Stimulated activated CD4-positive, alpha-beta T cell treated with anti-CD3 and anti-CD28 coated beads, Interleukin-15, amount 100 ng/mL, for 24 hours (primary cell): ENCODE measurements at regions not wholly inside any gene's neighbourhood (a gene's known extent, or its start where the extent isn't known, plus 50 kb on each side); places are given as distances from the start of the nearest gene placed in this dataset.

ENCODE experiments used
- DNase-seq: peaks from one replicate; pipeline ENCODE4 v3.0.0-alpha.2; 2020

DNA sequence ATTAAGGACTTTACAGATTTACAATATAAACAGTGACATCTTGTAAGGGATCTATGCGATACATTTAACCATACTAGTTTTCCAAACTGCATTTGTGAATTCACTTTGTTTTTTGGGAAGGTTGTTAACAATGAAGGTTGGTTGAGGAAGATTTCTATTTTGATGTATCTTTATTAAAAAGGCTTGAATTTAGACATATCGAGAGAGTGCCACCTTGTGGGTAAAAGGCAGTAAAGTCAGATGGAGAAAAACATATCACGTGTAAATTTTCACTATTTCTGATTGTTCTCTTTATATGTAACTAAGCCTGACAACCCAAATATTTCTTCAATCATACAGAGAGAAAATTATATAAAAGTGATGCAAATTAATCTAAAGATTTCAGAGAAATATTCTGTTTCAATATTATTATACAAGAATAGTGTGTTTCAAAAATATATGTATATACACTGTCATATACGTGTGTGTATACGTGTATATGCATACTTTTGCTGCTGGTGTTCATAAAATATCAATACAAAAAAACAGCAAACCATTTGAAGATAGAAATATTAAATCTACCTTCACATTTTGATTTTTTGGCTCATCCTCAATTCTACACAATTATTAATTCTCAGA lies 988.6 kb downstream of the SORCS1 start:
- DNase-seq: no peak

DNA sequence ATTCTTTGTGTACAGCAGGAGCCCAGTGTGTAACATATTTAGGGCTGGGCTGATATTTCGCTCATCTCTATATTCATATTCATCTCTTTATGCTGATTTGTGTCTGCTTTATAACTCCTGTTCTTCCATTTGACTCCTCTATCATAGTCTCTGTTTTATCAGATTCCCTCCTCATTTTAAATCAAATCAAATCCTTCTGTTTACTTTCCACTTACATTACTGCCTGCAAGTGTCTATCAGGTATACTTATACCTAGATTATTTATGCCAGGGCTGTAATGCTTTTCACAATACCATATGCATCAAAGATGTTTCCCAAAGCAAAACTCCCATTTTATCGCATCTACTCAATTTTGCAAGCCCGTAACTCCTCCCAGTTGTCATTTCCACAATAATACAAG lies 990.7 kb downstream of the SORCS1 start:
- no peak for DNase-seq

DNA sequence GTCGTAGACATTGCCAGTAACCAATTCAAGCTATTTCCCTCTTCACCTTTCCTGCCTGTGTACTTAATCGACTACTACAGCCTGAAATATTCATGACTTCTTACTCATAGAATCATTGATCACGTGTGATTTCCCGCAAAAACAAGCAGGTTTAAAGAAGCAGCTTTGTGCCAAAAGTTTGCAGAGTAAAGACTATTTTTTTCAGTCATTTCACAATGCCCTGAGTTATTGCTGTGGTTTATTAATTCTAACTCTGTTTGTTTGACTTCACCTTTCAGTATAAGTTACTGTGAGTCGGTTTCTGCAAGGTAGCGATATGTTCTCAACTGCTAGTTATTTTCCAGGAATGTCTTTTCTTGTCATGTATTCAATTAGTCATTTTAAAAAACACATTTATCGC lies 995.3 kb downstream of the SORCS1 start:
- no peak for DNase-seq

DNA sequence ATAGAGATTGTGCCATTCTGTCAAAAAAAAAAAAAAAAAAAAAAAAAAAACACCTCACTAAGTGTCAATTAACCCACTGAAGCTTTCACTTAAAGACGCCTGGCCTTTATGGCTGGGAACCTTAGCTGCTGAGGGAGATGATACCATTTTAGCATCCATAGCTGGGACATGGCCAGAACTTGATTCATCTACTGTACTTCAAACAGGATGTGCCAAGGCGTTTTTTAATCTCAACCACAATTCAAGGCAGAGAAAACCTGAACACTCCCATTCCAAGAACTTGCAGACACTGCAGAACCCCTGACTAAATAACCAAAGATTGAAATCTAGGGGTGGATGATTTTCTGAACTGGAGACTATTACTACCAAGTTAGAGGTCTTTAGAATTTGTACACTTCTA lies 996.6 kb downstream of the SORCS1 start:
- DNase-seq: no peak

DNA sequence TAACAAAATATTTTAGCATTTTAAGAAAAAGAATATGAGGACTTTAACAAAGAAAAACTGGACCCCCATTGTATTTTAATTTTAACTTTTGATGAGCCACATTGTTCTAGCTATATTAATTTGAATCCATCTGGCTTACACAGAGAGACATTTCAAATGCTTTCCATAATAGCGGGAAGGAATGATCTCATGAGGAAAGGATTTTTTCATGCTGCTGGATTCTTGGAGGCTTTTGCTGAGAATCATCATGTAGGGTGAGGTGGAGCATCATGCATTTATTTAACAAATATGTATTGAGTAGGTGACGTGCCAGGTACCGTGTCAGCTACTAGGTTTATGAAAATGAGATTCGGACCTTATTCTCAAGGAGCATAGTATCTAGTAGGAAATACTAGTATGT lies 1006.3 kb downstream of the SORCS1 start:
- no peak for DNase-seq

DNA sequence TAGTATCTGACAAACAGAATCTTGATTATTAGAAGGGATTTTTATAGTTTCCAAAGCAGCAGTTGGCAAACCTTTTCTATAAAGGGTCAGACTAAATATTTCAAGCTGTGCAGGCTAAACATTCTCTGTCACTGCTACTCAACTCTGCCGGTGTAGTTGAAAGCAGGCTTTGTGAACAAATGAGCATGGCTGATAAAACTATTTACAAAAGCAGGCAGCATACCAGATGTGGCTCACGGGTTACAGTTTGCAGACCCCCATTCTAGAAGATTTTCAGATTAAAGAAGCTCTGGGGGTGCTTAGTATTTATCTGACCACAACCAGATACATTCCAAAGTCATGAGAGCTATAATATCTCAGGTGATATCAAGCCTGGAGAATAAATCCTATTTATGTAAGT lies 1017.5 kb downstream of the SORCS1 start:
- DNase-seq: no peak

- DNase-seq: no peak
These were observed 1024.6 kb downstream of the SORCS1 start for GRCh38 chr10:106139915-106140314.

- no peak for DNase-seq
These were observed 1028.3 kb downstream of the SORCS1 start for GRCh38 chr10:106136175-106136574.

GRCh38 chr10:106134326-106135000 lies 1030.0 kb downstream of the SORCS1 start:
- no peak for DNase-seq

DNA sequence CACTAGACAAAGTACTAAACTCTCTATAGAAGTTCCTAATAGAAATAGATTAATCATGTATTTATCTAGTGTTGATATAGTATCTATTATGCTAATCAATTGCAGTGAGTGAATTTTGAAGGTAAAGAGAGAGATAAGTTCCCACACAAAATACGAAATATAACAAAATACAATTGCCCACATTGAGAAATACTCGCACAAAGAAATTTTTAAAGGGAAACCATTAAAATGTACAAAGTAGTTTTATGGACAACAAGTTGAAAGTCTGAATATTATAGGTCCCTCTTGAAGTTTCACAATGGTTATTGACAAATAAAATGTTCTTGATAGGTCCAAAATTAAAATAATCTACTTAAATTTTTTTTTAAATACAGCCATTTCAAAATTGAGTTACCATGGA lies 1031.1 kb downstream of the SORCS1 start:
- DNase-seq: no peak

DNA sequence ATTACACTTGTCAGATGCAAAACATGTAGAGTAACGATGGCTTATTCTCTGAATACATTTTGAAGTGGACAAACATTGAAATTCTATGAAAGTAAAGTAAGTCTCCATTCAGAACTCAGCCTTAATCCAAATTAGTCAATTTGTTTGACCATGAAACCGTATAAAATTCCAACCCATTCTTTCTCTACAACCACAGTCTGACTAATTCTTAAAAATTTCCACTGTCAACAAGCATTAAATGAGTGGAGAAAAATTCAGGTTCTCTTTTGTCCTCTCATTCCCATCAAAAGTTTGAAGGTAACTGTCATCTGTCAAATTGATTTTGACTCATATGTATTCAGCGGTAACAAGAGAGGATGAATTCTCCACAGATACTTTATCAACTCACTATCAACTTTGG lies 1031.5 kb downstream of the SORCS1 start:
- DNase-seq: no peak

- DNase-seq: no peak
These were observed 1049.8 kb downstream of the SORCS1 start for GRCh38 chr10:106114656-106115186.

- no peak for DNase-seq
These were observed 1053.3 kb downstream of the SORCS1 start for GRCh38 chr10:106111246-106111645.

DNA sequence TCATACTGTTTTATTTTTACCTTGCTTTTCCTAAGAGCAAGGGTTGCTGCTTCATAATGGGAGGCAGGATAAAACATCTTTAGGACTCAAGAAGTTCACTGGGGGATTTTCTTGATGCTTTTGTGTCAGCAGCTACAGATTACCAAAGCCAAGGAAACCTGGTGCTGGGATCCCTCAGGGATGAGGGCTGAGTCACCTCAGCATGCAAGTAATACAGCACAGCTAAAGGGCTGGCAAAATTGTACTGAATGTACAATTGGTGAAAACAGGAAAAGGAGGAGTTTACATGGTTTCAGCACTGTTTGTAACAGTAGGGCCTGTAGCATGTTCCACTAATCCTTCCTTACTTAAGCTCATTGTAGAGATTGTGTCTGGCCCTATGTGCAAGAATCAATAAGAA lies 1056.8 kb downstream of the SORCS1 start:
- no peak for DNase-seq

- no peak for DNase-seq
These were observed 1058.4 kb downstream of the SORCS1 start for GRCh38 chr10:106106114-106106513.

- no peak for DNase-seq
These were observed 1074.7 kb downstream of the SORCS1 start for GRCh38 chr10:106089855-106090254.

GRCh38 chr10:106086391-106086790 lies 1078.1 kb downstream of the SORCS1 start:
- no peak for DNase-seq

DNA sequence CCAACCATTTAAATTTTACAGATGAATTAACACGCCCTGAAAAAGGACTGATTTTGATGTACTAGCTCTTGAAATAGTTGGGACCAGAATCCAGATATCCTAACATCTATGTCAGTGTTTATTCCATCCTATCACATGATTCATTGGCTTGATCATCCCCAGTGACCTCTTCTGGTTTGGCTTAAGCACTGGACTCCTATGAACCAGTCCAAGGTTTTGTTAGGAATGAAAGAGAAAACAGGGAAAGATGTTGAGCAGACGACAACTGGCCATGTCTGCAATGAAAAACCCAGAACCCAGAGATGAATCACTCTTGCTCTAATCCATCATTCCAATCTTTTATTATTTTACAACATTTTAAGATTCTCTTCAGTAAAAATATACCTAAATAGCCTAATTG lies 1080.9 kb downstream of the SORCS1 start:
- DNase-seq: no peak

DNA sequence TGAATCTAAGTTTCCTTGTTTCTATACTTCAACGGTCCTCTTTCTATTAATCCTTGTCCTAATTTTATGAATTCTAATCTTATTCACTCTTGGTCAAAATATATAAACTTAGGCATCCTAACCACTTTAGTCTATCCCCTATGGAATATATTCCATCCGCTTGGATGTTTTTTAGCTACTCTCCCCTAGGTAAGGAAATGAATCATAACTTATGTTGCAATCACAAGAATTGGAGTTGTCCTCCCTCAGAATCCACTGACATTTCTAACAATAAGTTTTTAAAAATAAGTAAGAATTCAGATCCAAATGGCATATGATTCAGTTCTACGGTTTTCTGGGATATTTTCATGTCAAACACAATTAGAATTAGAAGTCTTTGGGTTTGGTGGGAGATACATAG lies 1081.6 kb downstream of the SORCS1 start:
- no peak for DNase-seq

DNA sequence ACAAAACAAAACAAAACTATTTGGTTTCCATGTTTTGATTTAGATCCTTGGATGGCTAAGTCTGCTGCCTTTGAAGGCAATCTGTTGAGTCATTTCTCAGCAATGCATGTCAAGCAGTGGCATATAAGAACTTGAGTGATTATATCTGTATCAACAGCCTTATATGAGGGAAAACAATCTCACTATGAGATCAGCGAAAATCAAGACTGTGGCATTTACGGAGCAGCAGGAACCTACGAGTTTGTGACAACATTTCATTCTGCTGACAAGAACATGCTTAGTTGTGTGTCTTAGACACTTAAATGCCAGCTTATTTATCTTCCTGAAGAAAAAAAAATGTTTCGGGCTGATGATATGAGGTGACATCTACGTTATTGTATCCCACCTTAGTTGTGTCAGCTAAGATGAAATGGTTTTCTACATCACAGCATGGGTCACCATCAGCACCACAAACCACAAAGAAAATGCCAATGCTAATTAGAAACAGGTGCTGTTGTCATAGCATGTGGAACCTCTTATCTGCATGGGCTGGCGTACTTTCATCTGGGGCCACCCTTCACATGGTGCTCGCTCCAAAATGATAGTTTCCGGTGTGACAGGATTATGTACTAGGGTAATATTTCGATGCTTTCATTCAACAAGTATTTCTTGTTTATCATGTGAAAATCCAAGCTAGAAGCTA lies 1085.5 kb downstream of the SORCS1 start:
- no peak for DNase-seq

- DNase-seq: no peak
These were observed 1088.0 kb downstream of the SORCS1 start for GRCh38 chr10:106076496-106076895.

DNA sequence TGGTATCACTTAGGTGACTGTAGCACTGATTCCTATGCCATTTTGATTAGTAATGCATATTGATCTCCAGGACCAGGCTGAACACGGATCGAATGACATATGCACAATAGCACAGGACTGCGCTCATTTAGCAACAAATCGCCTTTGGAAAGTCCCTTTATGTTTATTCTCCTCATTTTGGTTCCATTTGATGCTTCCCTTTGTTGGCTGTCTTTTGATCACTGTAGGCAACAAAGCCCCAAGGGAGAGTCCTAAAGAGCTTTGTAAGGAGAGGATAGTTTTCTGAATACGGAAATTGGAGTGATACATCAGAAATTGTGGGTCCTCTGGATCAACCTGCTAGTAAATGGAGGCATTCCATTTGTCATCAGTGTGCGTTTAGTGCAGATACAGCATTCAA lies 1111.4 kb downstream of the SORCS1 start:
- DNase-seq: no peak

DNA sequence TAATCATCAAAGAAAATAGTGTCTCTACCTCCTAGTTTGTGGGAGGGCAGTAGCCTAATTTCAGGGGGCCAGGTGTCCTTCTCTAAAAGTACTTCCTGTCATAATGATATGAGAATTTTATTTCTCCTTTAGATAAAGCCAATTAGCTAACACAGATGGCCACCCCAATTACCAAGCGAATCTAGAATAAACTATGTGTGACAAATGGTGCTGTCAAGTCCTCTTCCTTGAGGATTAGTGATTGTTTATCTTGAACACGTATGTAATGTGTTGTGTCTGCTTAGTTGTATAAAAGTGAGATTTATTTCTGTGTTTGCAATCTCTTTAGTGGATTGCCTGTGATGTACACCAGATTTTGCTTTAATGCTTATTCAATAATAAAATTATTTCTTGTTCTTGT lies 1120.0 kb downstream of the SORCS1 start:
- DNase-seq: no peak

DNA sequence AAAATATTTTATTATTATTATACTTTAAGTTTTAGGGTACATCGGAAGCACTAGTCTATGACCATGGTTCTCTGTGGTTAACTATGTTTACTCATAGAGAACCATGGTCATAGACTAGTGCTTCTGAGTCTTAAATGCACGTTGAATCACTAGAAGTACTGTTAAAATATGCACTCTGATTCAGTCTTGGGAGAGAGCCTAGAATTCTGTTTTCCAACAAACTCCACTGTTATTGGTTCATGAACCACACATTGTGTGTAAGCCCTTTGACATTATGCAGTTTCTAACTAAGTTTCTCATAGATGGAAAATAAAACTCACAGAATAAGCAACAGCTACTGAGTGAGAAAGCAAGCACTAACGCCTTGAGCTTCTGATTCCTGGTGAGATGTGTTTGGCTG lies 1120.6 kb downstream of the SORCS1 start:
- no peak for DNase-seq
